ENCODE measurements at regions not wholly inside any gene's neighbourhood (a gene's known extent, or its start where the extent isn't known, plus 50 kb on each side); places are given as distances from the start of the nearest gene placed in this dataset.

DNA sequence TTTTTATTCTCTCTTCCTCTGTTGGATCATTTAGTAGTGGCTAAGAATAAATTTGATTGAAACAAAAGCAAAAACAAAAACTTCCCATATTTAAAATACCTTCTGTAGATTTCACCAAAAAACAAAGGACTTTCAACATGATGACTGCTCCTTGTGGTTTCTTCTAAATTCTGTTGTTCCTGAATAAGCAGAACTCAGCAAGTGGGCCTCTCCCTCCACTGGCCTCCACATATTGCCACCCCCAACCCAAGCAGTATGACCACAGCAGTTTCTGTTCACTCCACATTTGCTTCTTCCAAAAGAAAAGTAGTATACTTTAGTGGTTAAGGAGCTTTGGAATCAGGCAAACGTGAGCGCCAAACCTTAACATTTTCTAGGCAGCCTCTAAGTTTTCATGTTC, 114.7 kb downstream of the COX18 start:
- TF ChIP-seq, protein P1, sequence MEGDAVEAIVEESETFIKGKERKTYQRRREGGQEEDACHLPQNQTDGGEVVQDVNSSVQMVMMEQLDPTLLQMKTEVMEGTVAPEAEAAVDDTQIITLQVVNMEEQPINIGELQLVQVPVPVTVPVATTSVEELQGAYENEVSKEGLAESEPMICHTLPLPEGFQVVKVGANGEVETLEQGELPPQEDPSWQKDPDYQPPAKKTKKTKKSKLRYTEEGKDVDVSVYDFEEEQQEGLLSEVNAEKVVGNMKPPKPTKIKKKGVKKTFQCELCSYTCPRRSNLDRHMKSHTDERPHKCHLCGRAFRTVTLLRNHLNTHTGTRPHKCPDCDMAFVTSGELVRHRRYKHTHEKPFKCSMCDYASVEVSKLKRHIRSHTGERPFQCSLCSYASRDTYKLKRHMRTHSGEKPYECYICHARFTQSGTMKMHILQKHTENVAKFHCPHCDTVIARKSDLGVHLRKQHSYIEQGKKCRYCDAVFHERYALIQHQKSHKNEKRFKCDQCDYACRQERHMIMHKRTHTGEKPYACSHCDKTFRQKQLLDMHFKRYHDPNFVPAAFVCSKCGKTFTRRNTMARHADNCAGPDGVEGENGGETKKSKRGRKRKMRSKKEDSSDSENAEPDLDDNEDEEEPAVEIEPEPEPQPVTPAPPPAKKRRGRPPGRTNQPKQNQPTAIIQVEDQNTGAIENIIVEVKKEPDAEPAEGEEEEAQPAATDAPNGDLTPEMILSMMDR (IDR thresholded peaks at IDR 0.05; ENCODE audit: insufficient read depth, low read length, poor library complexity, severe bottlenecking), result no peak
- TF ChIP-seq EZH2phosphoT487 (conservative IDR thresholded peaks at IDR 0.05; ENCODE audit: low read length), result no peak
- Histone ChIP-seq H3K9me2 (replicated peaks; ENCODE audit: insufficient read depth, low read length) (no peaks in the 10 kb centered on the region), H3K4me3 (ENCODE audit: insufficient read depth, low read length, poor library complexity, severe bottlenecking) (no peak overlapping the region), H3K27ac (ENCODE audit: low read depth, low read length) (no peak overlapping the region), H3K27me3 (ENCODE audit: low read length) (no peaks in the 10 kb centered on the region), H2AFZ (ENCODE audit: low read depth, low read length, severe bottlenecking) (no peak overlapping the region), H3K4me2 (ENCODE audit: low read depth, low read length, poor library complexity, severe bottlenecking) (no peak overlapping the region), H3K9me3 (ENCODE audit: insufficient read depth, low read length) (no peaks in the 10 kb centered on the region), H3F3A (ENCODE audit: insufficient read depth) (no peaks in the 10 kb centered on the region), H3K9ac (ENCODE audit: low read length) (no peak overlapping the region), H4K20me1 (ENCODE audit: low read depth, low read length) (no peaks in the 10 kb centered on the region), H3K36me3 (ENCODE audit: low read length) (no peaks in the 10 kb centered on the region), H3K79me2 (ENCODE audit: insufficient read depth, low read length) (no peaks in the 10 kb centered on the region)

DNA sequence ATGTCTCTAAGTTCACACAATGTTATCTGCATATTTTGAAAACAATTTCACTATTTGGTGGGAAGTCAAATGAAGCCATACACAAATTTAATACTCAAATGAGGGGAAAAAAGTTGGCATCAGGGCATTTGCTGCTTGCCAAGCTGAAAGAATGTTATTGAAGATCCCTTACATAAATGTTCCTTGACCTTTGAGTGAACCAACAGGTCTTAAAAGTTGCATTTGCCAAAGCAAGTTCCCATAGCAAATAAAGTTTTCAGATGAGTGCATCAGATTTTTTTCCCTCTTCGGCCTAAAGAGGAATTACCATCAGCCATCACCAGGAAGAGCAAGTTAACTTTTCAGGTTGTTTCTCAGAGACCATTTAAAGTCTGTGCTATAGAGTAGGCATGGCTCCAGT, 115.9 kb downstream of the COX18 start:
- Histone ChIP-seq H3K36me3 (ENCODE audit: low read length) (no peaks in the 10 kb centered on the region), H3K4me2 (ENCODE audit: low read depth, low read length, poor library complexity, severe bottlenecking) (no peak overlapping the region), H3K4me3 (ENCODE audit: insufficient read depth, low read length, poor library complexity, severe bottlenecking) (no peak overlapping the region), H4K20me1 (ENCODE audit: low read depth, low read length) (no peaks in the 10 kb centered on the region), H2AFZ (ENCODE audit: low read depth, low read length, severe bottlenecking) (no peak overlapping the region), H3K9me3 (ENCODE audit: insufficient read depth, low read length) (no peaks in the 10 kb centered on the region), H3F3A (ENCODE audit: insufficient read depth) (no peaks in the 10 kb centered on the region), H3K79me2 (ENCODE audit: insufficient read depth, low read length) (no peaks in the 10 kb centered on the region), H3K27me3 (ENCODE audit: low read length) (no peaks in the 10 kb centered on the region), H3K9me2 (replicated peaks; ENCODE audit: insufficient read depth, low read length) (no peaks in the 10 kb centered on the region), H3K27ac (ENCODE audit: low read depth, low read length) (no peak overlapping the region), H3K9ac (ENCODE audit: low read length) (no peak overlapping the region)
- TF ChIP-seq EZH2phosphoT487 (conservative IDR thresholded peaks at IDR 0.05; ENCODE audit: low read length), result no peak
- TF ChIP-seq, protein P1 (IDR thresholded peaks at IDR 0.05; ENCODE audit: insufficient read depth, low read length, poor library complexity, severe bottlenecking), result no peak

DNA sequence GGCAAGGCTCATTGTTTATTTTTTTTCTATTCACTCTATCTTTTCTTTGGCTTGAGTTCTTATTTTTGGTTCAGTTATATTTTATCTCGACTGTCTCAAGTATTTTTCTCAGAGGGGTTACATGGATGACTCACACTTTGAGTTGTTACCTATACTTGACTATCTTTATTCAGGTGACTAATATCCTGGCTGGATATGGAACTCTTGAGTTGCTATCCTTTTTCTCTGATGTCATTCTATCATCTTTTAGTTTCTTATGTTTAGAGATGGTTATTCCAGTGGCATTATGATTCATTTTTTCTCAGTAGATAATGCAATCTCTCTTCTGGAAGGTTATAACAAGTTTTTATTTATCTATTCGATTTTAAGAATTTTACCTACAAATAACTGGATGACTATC, 117.9 kb downstream of the COX18 start:
- Histone ChIP-seq H3F3A (ENCODE audit: insufficient read depth) (no peaks in the 10 kb centered on the region), H3K9me2 (replicated peaks; ENCODE audit: insufficient read depth, low read length) (no peaks in the 10 kb centered on the region), H3K36me3 (ENCODE audit: low read length) (no peaks in the 10 kb centered on the region), H3K27me3 (ENCODE audit: low read length) (no peaks in the 10 kb centered on the region), H3K79me2 (ENCODE audit: insufficient read depth, low read length) (no peaks in the 10 kb centered on the region), H2AFZ (ENCODE audit: low read depth, low read length, severe bottlenecking) (no peak overlapping the region), H3K9me3 (ENCODE audit: insufficient read depth, low read length) (no peaks in the 10 kb centered on the region), H3K27ac (ENCODE audit: low read depth, low read length) (no peak overlapping the region), H3K9ac (ENCODE audit: low read length) (no peak overlapping the region), H3K4me3 (ENCODE audit: insufficient read depth, low read length, poor library complexity, severe bottlenecking) (no peak overlapping the region), H4K20me1 (ENCODE audit: low read depth, low read length) (no peaks in the 10 kb centered on the region), H3K4me2 (ENCODE audit: low read depth, low read length, poor library complexity, severe bottlenecking) (no peak overlapping the region)
- TF ChIP-seq EZH2phosphoT487 (conservative IDR thresholded peaks at IDR 0.05; ENCODE audit: low read length), result no peak
- TF ChIP-seq, protein P1 (IDR thresholded peaks at IDR 0.05; ENCODE audit: insufficient read depth, low read length, poor library complexity, severe bottlenecking), result no peak

Data from SU-DHL-6 (cell line).